HL-60 (cell line): ENCODE measurements at regions not wholly inside any gene's neighbourhood (a gene's known extent, or its start where the extent isn't known, plus 50 kb on each side); places are given as distances from the start of the nearest gene placed in this dataset.

Experiments
- POLR2AphosphoS5 ChIP-seq: IDR thresholded peaks from 2 replicates; pipeline ENCODE4 v1.6.1; 2012; ENCODE audit warnings: low read depth
- TF ChIP-seq, protein P1 (sequence below): IDR thresholded peaks from one replicate; pipeline ENCODE4 v1.5.1; 2011; ENCODE audit warnings: low read length, control low read depth, inconsistent platforms; ENCODE audit not compliant: insufficient read depth
- TF ChIP-seq, protein P2 (sequence below): IDR thresholded peaks from 2 replicates; pipeline ENCODE4 v1.6.1; 2012; ENCODE audit warnings: low read depth; ENCODE audit not compliant: insufficient replicate concordance

DNA sequence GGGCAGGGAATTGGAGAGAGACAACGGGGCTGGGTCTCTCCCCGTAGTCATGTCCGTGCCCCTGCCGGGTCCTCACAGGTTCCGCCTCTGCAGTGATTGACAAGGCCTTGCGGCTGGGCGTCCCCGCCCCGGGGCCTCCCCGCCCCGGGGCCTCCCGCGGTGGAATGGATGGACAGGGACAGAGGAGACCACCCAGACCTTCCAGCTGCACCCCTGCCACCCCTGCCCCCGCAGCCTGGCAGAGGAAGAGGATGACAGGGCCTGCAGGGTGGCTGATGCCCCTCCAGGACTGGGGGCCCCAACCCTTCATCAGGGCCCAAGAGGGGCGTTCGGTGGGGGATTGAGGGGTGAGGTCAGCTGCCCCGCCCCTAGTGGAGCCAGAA is 216.4 kb upstream of the CIBAR2 start:
- TF ChIP-seq, protein P1, sequence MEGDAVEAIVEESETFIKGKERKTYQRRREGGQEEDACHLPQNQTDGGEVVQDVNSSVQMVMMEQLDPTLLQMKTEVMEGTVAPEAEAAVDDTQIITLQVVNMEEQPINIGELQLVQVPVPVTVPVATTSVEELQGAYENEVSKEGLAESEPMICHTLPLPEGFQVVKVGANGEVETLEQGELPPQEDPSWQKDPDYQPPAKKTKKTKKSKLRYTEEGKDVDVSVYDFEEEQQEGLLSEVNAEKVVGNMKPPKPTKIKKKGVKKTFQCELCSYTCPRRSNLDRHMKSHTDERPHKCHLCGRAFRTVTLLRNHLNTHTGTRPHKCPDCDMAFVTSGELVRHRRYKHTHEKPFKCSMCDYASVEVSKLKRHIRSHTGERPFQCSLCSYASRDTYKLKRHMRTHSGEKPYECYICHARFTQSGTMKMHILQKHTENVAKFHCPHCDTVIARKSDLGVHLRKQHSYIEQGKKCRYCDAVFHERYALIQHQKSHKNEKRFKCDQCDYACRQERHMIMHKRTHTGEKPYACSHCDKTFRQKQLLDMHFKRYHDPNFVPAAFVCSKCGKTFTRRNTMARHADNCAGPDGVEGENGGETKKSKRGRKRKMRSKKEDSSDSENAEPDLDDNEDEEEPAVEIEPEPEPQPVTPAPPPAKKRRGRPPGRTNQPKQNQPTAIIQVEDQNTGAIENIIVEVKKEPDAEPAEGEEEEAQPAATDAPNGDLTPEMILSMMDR = no peak
- no peak for TF ChIP-seq POLR2AphosphoS5
- TF ChIP-seq, protein P2, sequence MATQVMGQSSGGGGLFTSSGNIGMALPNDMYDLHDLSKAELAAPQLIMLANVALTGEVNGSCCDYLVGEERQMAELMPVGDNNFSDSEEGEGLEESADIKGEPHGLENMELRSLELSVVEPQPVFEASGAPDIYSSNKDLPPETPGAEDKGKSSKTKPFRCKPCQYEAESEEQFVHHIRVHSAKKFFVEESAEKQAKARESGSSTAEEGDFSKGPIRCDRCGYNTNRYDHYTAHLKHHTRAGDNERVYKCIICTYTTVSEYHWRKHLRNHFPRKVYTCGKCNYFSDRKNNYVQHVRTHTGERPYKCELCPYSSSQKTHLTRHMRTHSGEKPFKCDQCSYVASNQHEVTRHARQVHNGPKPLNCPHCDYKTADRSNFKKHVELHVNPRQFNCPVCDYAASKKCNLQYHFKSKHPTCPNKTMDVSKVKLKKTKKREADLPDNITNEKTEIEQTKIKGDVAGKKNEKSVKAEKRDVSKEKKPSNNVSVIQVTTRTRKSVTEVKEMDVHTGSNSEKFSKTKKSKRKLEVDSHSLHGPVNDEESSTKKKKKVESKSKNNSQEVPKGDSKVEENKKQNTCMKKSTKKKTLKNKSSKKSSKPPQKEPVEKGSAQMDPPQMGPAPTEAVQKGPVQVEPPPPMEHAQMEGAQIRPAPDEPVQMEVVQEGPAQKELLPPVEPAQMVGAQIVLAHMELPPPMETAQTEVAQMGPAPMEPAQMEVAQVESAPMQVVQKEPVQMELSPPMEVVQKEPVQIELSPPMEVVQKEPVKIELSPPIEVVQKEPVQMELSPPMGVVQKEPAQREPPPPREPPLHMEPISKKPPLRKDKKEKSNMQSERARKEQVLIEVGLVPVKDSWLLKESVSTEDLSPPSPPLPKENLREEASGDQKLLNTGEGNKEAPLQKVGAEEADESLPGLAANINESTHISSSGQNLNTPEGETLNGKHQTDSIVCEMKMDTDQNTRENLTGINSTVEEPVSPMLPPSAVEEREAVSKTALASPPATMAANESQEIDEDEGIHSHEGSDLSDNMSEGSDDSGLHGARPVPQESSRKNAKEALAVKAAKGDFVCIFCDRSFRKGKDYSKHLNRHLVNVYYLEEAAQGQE = no peak
